Psoas muscle (tissue), 7 donors: ENCODE measurements at regions not wholly inside any gene's neighbourhood (a gene's known extent, or its start where the extent isn't known, plus 50 kb on each side); places are given as distances from the start of the nearest gene placed in this dataset.

ENCODE experiments used
- ATAC-seq, 4 donors: fragments of 200-7000 bp; cut with Tn5 transposase; one replicate each; pipeline ENCODE4 v1.9.1; 2020; ENCODE audit warnings: moderate library complexity in 3 of 4, mild to moderate bottlenecking in 2 of 4
- DNase-seq, 2 donors: peaks; one replicate each; pipeline ENCODE4 v3.0.0-alpha.2; 2020
- H3K27ac ChIP-seq: fragments of 200-600 bp; one replicate; pipeline ENCODE4 v1.8.0; 2022
- H3K27me3 ChIP-seq, 3 donors: fragments of 200-600 bp in 1 of 3; one replicate each; pipeline versions ENCODE4 v1.6.1 to v1.8.0; 2013 to 2022; ENCODE audit warnings: low read length in 2 of 3, mild to moderate bottlenecking in 2 of 3, moderate library complexity in 1 of 3; ENCODE audit not compliant: insufficient read depth in 3 of 3
- H3K36me3 ChIP-seq, 2 donors: fragments of 200-600 bp in 1 of 2; one replicate each; pipeline versions ENCODE4 v1.6.1 to v1.8.0; 2013 to 2022; ENCODE audit warnings: low read depth in 1 of 2, mild to moderate bottlenecking in 1 of 2, moderate library complexity in 1 of 2; ENCODE audit not compliant: insufficient read depth in 1 of 2
- H3K4me1 ChIP-seq: fragments of 200-600 bp; one replicate; pipeline ENCODE4 v1.8.0; 2022
- H3K4me3 ChIP-seq: fragments of 200-600 bp; one replicate; pipeline ENCODE4 v1.8.0; 2022; ENCODE audit warnings: mild to moderate bottlenecking
- H3K9me3 ChIP-seq: fragments of 200-600 bp; one replicate; pipeline ENCODE4 v1.8.0; 2022
- WGBS, 3 donors: extraction: QIAGEN DNeasy Blood & Tissue Kit; methylation state at CpG; one replicate each; pipeline versions ENCODE4 v1.1.6 to v1.1.7; 2013; 5-methylcytosine and 5-hydroxymethylcytosine counted together
- intact Hi-C, 2 donors: fragments of 100-400 bp; cut with DNase I; formaldehyde crosslinking; loops; one replicate each; pipeline versions ENCODE4 v1.11.0 to v1.14.2; 2022
- TF ChIP-seq, protein P1 (sequence below): fragments of 200-600 bp; IDR thresholded peaks from one replicate; pipeline ENCODE4 v1.8.0; 2022; ENCODE audit warnings: antibody characterized with exemption
- donor health status: healthy with polysubstance abuse.
- donor health status: DM: no; HTN: no; CAD: no; lungs with moderate emphysema.
- donor health status: Bipolar disorder and iron deficiency.
- donor health status: healthy.
- donor health status: DM: yes; HTN: yes; CAD: no.
- donor health status: DM: no; HTN: no; CAD: no.
- donor health status: DM: yes; HTN: yes; CAD: no.

DNA sequence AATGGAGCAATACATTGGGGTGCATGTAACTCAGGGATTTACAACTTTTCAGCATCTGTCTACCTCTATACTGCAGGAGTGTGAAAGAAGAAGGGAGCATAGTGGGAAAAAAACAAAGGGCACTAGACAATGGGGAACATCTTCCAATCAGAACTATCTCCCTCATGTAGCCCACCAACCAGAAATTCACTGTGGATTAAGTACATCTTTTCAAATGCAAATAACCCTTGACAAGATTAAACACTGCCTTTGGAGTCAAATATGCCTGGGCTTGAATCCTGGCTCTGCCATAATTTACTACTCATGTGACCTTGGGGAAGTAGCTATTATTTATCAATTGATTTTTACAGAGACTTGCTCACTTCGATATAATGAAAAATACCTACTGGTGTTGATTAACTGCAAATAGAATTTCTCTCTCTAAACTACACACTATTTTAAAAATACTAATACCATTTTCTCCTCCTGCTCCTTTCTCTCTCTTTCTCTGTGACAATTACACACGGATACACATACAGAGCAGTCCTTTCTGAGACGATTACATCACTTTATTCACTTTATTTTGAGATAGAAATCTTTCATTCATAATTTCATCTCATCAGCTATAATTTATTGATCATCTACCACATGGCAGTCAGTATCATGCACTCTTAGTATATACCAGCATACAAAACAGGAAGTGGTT, 783.7 kb downstream of the FRK start:
- intact Hi-C loops: no loop called here
- TF ChIP-seq, protein P1, sequence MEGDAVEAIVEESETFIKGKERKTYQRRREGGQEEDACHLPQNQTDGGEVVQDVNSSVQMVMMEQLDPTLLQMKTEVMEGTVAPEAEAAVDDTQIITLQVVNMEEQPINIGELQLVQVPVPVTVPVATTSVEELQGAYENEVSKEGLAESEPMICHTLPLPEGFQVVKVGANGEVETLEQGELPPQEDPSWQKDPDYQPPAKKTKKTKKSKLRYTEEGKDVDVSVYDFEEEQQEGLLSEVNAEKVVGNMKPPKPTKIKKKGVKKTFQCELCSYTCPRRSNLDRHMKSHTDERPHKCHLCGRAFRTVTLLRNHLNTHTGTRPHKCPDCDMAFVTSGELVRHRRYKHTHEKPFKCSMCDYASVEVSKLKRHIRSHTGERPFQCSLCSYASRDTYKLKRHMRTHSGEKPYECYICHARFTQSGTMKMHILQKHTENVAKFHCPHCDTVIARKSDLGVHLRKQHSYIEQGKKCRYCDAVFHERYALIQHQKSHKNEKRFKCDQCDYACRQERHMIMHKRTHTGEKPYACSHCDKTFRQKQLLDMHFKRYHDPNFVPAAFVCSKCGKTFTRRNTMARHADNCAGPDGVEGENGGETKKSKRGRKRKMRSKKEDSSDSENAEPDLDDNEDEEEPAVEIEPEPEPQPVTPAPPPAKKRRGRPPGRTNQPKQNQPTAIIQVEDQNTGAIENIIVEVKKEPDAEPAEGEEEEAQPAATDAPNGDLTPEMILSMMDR: no peak
- Histone ChIP-seq H3K36me3 (no peaks in the 10 kb centered on the region), H3K4me1 (no peaks in the 10 kb centered on the region), H3K9me3 (no peaks in the 10 kb centered on the region), H3K4me3 (no peak overlapping the region), H3K27me3 (no peaks in the 10 kb centered on the region), H3K27ac (no peak overlapping the region)
- WGBS, 3 donors: 75 to 79% (median 78%) methylated on average over 3 of the region's 3 CpGs
- DNase-seq: no peak
- no peak for ATAC-seq

DNA sequence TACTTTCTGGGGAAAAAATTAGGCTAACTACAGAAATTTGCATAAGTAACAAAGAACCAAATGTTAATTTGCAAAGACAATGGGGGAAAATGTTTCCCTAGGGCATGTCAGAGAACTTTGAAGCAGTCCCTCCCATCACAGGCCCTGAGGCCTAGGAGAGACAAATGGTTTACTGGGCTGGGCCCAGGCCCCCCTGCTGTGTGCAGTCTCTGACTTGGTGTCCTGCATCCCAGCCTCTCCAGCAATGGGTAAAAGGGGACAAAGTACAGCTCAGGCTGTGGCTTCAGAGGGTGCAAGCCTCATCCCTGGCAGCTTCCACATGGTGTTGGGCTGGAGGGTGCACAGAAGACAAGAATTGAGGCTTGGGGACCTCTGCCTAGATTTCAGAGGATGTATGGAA, 788.4 kb downstream of the FRK start:
- no peaks in the 10 kb centered on the region for H3K4me1 ChIP-seq
- TF ChIP-seq, protein P1: no peak
- ATAC-seq: no peak
- DNase-seq: no peak
- H3K27ac ChIP-seq: no peak overlapping the region
- intact Hi-C loops: no loop called here
- H3K9me3 ChIP-seq: no peaks in the 10 kb centered on the region
- no peak overlapping the region for H3K4me3 ChIP-seq
- H3K27me3 ChIP-seq: no peaks in the 10 kb centered on the region
- H3K36me3 ChIP-seq: no peaks in the 10 kb centered on the region

DNA sequence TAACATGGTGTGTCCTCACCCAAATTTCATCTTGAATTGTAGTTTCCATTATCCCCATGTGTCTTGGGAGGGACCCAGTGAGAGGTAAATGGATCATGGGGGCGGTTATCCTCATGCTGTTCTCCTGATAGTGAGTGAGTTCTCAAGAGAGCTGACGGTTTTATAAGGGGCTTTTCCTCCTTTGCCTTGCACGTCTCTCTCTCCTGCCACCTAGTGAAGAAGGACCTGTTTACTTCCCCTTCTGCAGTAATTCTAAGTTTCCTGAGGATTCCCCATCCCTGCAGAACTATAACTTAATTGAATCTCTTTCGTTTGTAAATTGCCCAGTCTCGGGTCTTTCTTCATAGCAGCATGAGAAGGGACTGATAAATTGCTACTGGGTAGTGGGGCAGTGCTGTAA, 789.3 kb downstream of the FRK start:
- TF ChIP-seq, protein P1: no peak
- Histone ChIP-seq H3K27me3 (no peaks in the 10 kb centered on the region), H3K4me1 (no peaks in the 10 kb centered on the region), H3K27ac (no peak overlapping the region), H3K36me3 (no peaks in the 10 kb centered on the region), H3K4me3 (no peak overlapping the region), H3K9me3 (no peaks in the 10 kb centered on the region)
- DNase-seq: no peak
- intact Hi-C loops: no loop called here
- no peak for ATAC-seq
- 26 to 37% (median 33%) methylated on average over 5 of the region's 5 CpGs for WGBS, 3 donors

DNA sequence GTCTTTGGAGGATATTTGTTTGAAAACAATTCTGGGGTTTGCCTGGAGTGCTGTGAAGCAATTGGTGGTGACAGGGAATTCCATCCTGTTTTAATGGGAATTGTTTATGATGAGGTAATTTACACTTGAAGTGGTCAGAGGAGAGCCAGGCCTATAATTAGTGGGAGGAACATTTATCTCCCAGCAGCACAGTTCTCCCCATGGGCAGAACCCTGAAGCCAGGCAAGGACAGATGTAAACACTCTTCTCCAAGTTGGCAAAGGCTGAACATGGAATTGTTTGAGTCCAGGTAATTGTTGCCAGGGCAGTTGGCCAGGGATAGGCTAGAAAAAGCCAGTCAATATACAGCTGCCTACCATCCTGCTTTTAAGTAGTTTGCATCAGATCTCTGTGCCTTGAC, 789.7 kb downstream of the FRK start:
- Histone ChIP-seq H3K27ac (no peak overlapping the region), H3K4me1 (no peaks in the 10 kb centered on the region), H3K36me3 (no peaks in the 10 kb centered on the region), H3K4me3 (no peak overlapping the region), H3K9me3 (no peaks in the 10 kb centered on the region), H3K27me3 (no peaks in the 10 kb centered on the region)
- intact Hi-C loops: no loop called here
- no peak for ATAC-seq
- TF ChIP-seq, protein P1: no peak
- DNase-seq: no peak

DNA sequence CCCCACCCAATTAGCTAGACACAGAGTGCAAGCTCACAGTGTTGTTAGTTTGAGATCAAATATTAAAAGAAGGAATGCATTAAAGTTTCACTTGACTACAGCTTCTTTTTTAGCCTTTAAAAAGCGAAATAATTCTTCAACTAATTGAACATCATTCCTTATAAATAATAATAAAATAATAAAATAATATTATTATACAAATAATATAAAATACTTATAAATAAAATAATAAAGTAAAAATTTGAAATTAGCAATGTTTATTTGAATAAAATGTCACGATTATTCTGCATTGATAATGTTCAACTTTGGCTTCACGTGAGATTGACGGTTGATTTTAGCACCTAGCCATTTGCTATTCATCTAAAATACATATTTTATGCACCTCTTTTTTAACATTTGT, 819.3 kb downstream of the FRK start:
- no peaks in the 10 kb centered on the region for H3K9me3 ChIP-seq
- TF ChIP-seq, protein P1: no peak
- no peak overlapping the region for H3K4me3 ChIP-seq
- no peaks in the 10 kb centered on the region for H3K36me3 ChIP-seq
- H3K27ac ChIP-seq: no peak overlapping the region
- H3K4me1 ChIP-seq: no peaks in the 10 kb centered on the region
- DNase-seq (no peak), ATAC-seq (no peak)
- no peaks in the 10 kb centered on the region for H3K27me3 ChIP-seq
- intact Hi-C loops: no loop called here
- WGBS, 3 donors: 76 to 91% (median 79%) methylated on average over 4 of the region's 4 CpGs
